ENCODE measurements at regions not wholly inside any gene's neighbourhood (a gene's known extent, or its start where the extent isn't known, plus 50 kb on each side); places are given as distances from the start of the nearest gene placed in this dataset.
"Not testable (repeated sequence)": the region's sequence is repeated elsewhere in the genome, so short reads cannot be mapped to it uniquely, and the experiment has no call there.

- TF ChIP-seq CTCF (conservative IDR thresholded peaks at IDR 0.05); ZFX (IDR thresholded peaks at IDR 0.05): not testable (repeated sequence)
Observed at GRCh38 chr16:35170061-35170460, 1710.6 kb downstream of the TP53TG3F start.

All from C4-2B (cell line).